Central memory CD4-positive, alpha-beta T cell (primary cell): ENCODE measurements at regions not wholly inside any gene's neighbourhood (a gene's known extent, or its start where the extent isn't known, plus 50 kb on each side); places are given as distances from the start of the nearest gene placed in this dataset.

ENCODE experiments used
- DNase-seq: peaks from one replicate; pipeline ENCODE4 v3.0.0; 2022

GRCh38 chr16:79768276-79768970 is 167.9 kb upstream of the MAF start:
- no peak for DNase-seq

GRCh38 chr16:79767421-79768275 is 167.1 kb upstream of the MAF start:
- no peak for DNase-seq

- DNase-seq, result no peak
Observed at GRCh38 chr16:79765901-79766394, 165.4 kb upstream of the MAF start.

GRCh38 chr16:79765431-79765830 is 164.9 kb upstream of the MAF start:
- no peak for DNase-seq

GRCh38 chr16:79764415-79765110 is 164.0 kb upstream of the MAF start:
- no peak for DNase-seq

GRCh38 chr16:79762217-79762616 is 161.7 kb upstream of the MAF start:
- no peak for DNase-seq

- no peak for DNase-seq
Observed at GRCh38 chr16:79758615-79759346, 158.2 kb upstream of the MAF start.

GRCh38 chr16:79757968-79758367 is 157.4 kb upstream of the MAF start:
- no peak for DNase-seq

GRCh38 chr16:79757163-79757562 is 156.6 kb upstream of the MAF start:
- DNase-seq, result no peak

GRCh38 chr16:79756571-79756970 is 156.0 kb upstream of the MAF start:
- no peak for DNase-seq

- DNase-seq, result no peak
Observed at GRCh38 chr16:79754501-79754900, 154.0 kb upstream of the MAF start.

- no peak for DNase-seq
Observed at GRCh38 chr16:79754081-79754480, 153.5 kb upstream of the MAF start.

- DNase-seq, result no peak
Observed at GRCh38 chr16:79753286-79753685, 152.7 kb upstream of the MAF start.

- no peak for DNase-seq
Observed at GRCh38 chr16:79752396-79752795, 151.9 kb upstream of the MAF start.

- DNase-seq, result no peak
Observed at GRCh38 chr16:79751471-79752184, 151.1 kb upstream of the MAF start.

- no peak for DNase-seq
Observed at GRCh38 chr16:79750311-79750710, 149.8 kb upstream of the MAF start.

- no peak for DNase-seq
Observed at GRCh38 chr16:79748629-79749028, 148.1 kb upstream of the MAF start.

GRCh38 chr16:79747688-79748087 is 147.2 kb upstream of the MAF start:
- no peak for DNase-seq

GRCh38 chr16:79740252-79740651 is 139.7 kb upstream of the MAF start:
- DNase-seq, result no peak

GRCh38 chr16:79735271-79735670 is 134.7 kb upstream of the MAF start:
- no peak for DNase-seq

GRCh38 chr16:79734721-79735120 is 134.2 kb upstream of the MAF start:
- no peak for DNase-seq

- DNase-seq, result no peak
Observed at GRCh38 chr16:79728923-79729240, 128.3 kb upstream of the MAF start.
